Naive thymus-derived CD4-positive, alpha-beta T cell (primary cell): ENCODE measurements at regions not wholly inside any gene's neighbourhood (a gene's known extent, or its start where the extent isn't known, plus 50 kb on each side); places are given as distances from the start of the nearest gene placed in this dataset.

Experiments used
- ATAC-seq: fragments of 150-1000 bp; cut with Tn5 transposase; 2 replicates; pipeline ENCODE4 v1.10.0; 2021; ENCODE audit warnings: mild to moderate bottlenecking, moderate library complexity
- CTCF ChIA-PET: fragments of 350-600 bp; sonication (Branson Sonifier 250); formaldehyde crosslinking; loops from one replicate; lab custom pipeline; 2021; ENCODE audit warnings: antibody characterized with exemption; lab: Charles Lee
- POLR2A ChIA-PET: fragments of 350-600 bp; sonication (Branson Sonifier 250); formaldehyde crosslinking; loops from one replicate; lab custom pipeline; 2021; ENCODE audit warnings: antibody characterized with exemption, inconsistent platforms; lab: Charles Lee
- DNase-seq, 9 donors: peaks; one replicate each; pipeline versions ENCODE4 v3.0.0 to v3.0.0-alpha.2; 2020 to 2022; ENCODE audit warnings: mixed read lengths in 1 of 9
- H3K27ac ChIP-seq: one replicate; pipeline ENCODE4 v1.7.0; 2013; ENCODE audit warnings: mild to moderate bottlenecking, low read depth, low read length, moderate library complexity
- H3K27me3 ChIP-seq, 2 donors: one replicate each; pipeline ENCODE4 v1.7.0; 2013; ENCODE audit warnings: low read length in 2 of 2, mild to moderate bottlenecking in 2 of 2, moderate library complexity in 2 of 2; ENCODE audit not compliant: control insufficient read depth in 2 of 2, insufficient read depth in 2 of 2
- H3K36me3 ChIP-seq, 3 experiments: 1 replicate in 2 of 3; 2 replicates in 1 of 3; pipeline ENCODE4 v1.7.0; 2013; ENCODE audit warnings: low read length in 3 of 3, mild to moderate bottlenecking in 3 of 3, moderate library complexity in 1 of 3; ENCODE audit not compliant: insufficient read depth in 3 of 3, control insufficient read depth in 2 of 3
- H3K4me1 ChIP-seq, 2 donors: one replicate each; pipeline ENCODE4 v1.7.0; 2013; ENCODE audit warnings: low read length in 2 of 2, mild to moderate bottlenecking in 2 of 2, moderate library complexity in 1 of 2; ENCODE audit not compliant: control insufficient read depth in 2 of 2, insufficient read depth in 2 of 2
- H3K4me3 ChIP-seq: 2 replicates; pipeline ENCODE4 v1.7.0; 2013; ENCODE audit warnings: mild to moderate bottlenecking, low read length
- H3K9me3 ChIP-seq, 3 experiments: 1 replicate in 2 of 3; 2 replicates in 1 of 3; pipeline ENCODE4 v1.7.0; 2013; ENCODE audit warnings: low read length in 3 of 3; ENCODE audit not compliant: control insufficient read depth in 2 of 3
- H3K27ac Mint-ChIP-seq, 9 donors: one replicate each; pipeline ENCODE4 v1.8.0; 2020 to 2022; ENCODE audit warnings: mixed read lengths in 9 of 9, mild to moderate bottlenecking in 8 of 9, moderate library complexity in 5 of 9, inconsistent platforms in 2 of 9
- H3K27me3 Mint-ChIP-seq, 5 donors: one replicate each; pipeline ENCODE4 v1.8.0; 2021 to 2022; ENCODE audit warnings: mixed read lengths in 5 of 5, mild to moderate bottlenecking in 1 of 5
- H3K36me3 Mint-ChIP-seq, 5 donors: one replicate each; pipeline ENCODE4 v1.8.0; 2020 to 2022; ENCODE audit warnings: mixed read lengths in 5 of 5, mild to moderate bottlenecking in 3 of 5, inconsistent platforms in 1 of 5
- H3K4me1 Mint-ChIP-seq, 7 donors: one replicate each; pipeline ENCODE4 v1.8.0; 2020 to 2022; ENCODE audit warnings: mixed read lengths in 7 of 7, mild to moderate bottlenecking in 3 of 7, inconsistent platforms in 1 of 7
- H3K4me3 Mint-ChIP-seq, 10 donors: one replicate each; pipeline ENCODE4 v1.8.0; 2020 to 2022; ENCODE audit warnings: mild to moderate bottlenecking in 10 of 10, mixed read lengths in 10 of 10, moderate library complexity in 6 of 10, inconsistent platforms in 2 of 10
- H3K9me3 Mint-ChIP-seq, 11 donors: one replicate each; pipeline ENCODE4 v1.8.0; 2020 to 2022; ENCODE audit warnings: mixed read lengths in 11 of 11, mild to moderate bottlenecking in 4 of 11, inconsistent platforms in 1 of 11, moderate library complexity in 1 of 11
- intact Hi-C, 2 donors: fragments of 100-400 bp; cut with micrococcal nuclease; formaldehyde crosslinking; loops; one replicate each; pipeline ENCODE4 v1.15.1; 2023

GRCh38 chr16:54361246-54361645 lies 74.7 kb upstream of the IRX3 start:
- peaks cover 0 to 1% (median 0%) of the 10 kb centered on the region in 7 donors for H3K4me1 Mint-ChIP-seq
- no peak overlapping the region for H3K4me3 ChIP-seq
- H3K27ac Mint-ChIP-seq, result no peak overlapping the region
- H3K36me3 ChIP-seq, result no peaks in the 10 kb centered on the region
- no peak overlapping the region for H3K27ac ChIP-seq
- no peak overlapping the region for H3K4me3 Mint-ChIP-seq
- no peak for ATAC-seq
- no peaks in the 10 kb centered on the region for H3K36me3 Mint-ChIP-seq
- H3K4me1 ChIP-seq, result no peaks in the 10 kb centered on the region
- H3K9me3 ChIP-seq, result no peaks in the 10 kb centered on the region
- no peaks in the 10 kb centered on the region for H3K27me3 ChIP-seq
- intact Hi-C loops, result no loop called here
- POLR2A ChIA-PET, result no interaction called here
- H3K27me3 Mint-ChIP-seq, result peaks cover 20 to 59% (median 45%) of the 10 kb centered on the region in 5 donors
- no peak for DNase-seq
- CTCF ChIA-PET, result no interaction called here
- peaks cover 0 to 4% (median 0%) of the 10 kb centered on the region in 11 donors for H3K9me3 Mint-ChIP-seq

GRCh38 chr16:54360681-54361080 lies 74.1 kb upstream of the IRX3 start:
- POLR2A ChIA-PET, result no interaction called here

GRCh38 chr16:54359555-54359954 lies 73.0 kb upstream of the IRX3 start:
- ChIA-PET CTCF (no interaction called here), POLR2A (no interaction called here)
- Mint-ChIP-seq H3K4me3 (no peak overlapping the region), H3K4me1 (peaks cover 0 to 1% (median 0%) of the 10 kb centered on the region in 7 donors), H3K27ac (no peak overlapping the region), H3K36me3 (no peaks in the 10 kb centered on the region), H3K9me3 (peaks cover 0 to 13% (median 3%) of the 10 kb centered on the region in 11 donors), H3K27me3 (peaks cover 20 to 59% (median 40%) of the 10 kb centered on the region in 5 donors)
- Histone ChIP-seq H3K9me3 (no peaks in the 10 kb centered on the region), H3K27ac (no peak overlapping the region), H3K4me1 (no peaks in the 10 kb centered on the region), H3K27me3 (no peaks in the 10 kb centered on the region), H3K36me3 (no peaks in the 10 kb centered on the region), H3K4me3 (no peak overlapping the region)
- DNase-seq (no peak), ATAC-seq (no peak)
- intact Hi-C loops, result no loop called here

More at GRCh38 chr16:54360681-54361080, 74.1 kb upstream of the IRX3 start:
- Mint-ChIP-seq H3K4me3 (no peak overlapping the region), H3K4me1 (peaks cover 0 to 1% (median 0%) of the 10 kb centered on the region in 7 donors), H3K27ac (no peak overlapping the region), H3K36me3 (no peaks in the 10 kb centered on the region), H3K27me3 (peaks cover 20 to 64% (median 45%) of the 10 kb centered on the region in 5 donors), H3K9me3 (peaks cover 0 to 4% (median 2%) of the 10 kb centered on the region in 11 donors)
- intact Hi-C loops, result no loop called here
- CTCF ChIA-PET, result no interaction called here
- no peaks in the 10 kb centered on the region for H3K36me3 ChIP-seq
- no peaks in the 10 kb centered on the region for H3K9me3 ChIP-seq
- DNase-seq (no peak), ATAC-seq (no peak)
- no peak overlapping the region for H3K27ac ChIP-seq
- no peaks in the 10 kb centered on the region for H3K4me1 ChIP-seq
- no peak overlapping the region for H3K4me3 ChIP-seq
- no peaks in the 10 kb centered on the region for H3K27me3 ChIP-seq

GRCh38 chr16:54359081-54359480 lies 72.5 kb upstream of the IRX3 start:
- intact Hi-C loops, result no loop called here
- peaks cover 0 to 17% (median 3%) of the 10 kb centered on the region in 11 donors for H3K9me3 Mint-ChIP-seq
- Histone ChIP-seq H3K4me3 (no peak overlapping the region), H3K27me3 (no peaks in the 10 kb centered on the region), H3K36me3 (no peaks in the 10 kb centered on the region), H3K4me1 (no peaks in the 10 kb centered on the region), H3K27ac (no peak overlapping the region), H3K9me3 (no peaks in the 10 kb centered on the region)
- no peak overlapping the region for H3K4me3 Mint-ChIP-seq
- H3K4me1 Mint-ChIP-seq, result peaks cover 0 to 1% (median 0%) of the 10 kb centered on the region in 7 donors
- DNase-seq (no peak), ATAC-seq (no peak)
- ChIA-PET CTCF (no interaction called here), POLR2A (no interaction called here)
- H3K27ac Mint-ChIP-seq, result peak overlapping the region in 1 of 9 donors; percentile 14
- H3K27me3 Mint-ChIP-seq, result peaks cover 20 to 57% (median 38%) of the 10 kb centered on the region in 5 donors
- H3K36me3 Mint-ChIP-seq, result peaks cover 0 to 2% (median 0%) of the 10 kb centered on the region in 5 donors

- Mint-ChIP-seq H3K27me3 (peaks cover 4 to 46% (median 20%) of the 10 kb centered on the region in 5 donors), H3K9me3 (peaks cover 0 to 30% (median 7%) of the 10 kb centered on the region in 11 donors), H3K4me3 (no peak overlapping the region), H3K36me3 (peaks cover 0 to 5% (median 0%) of the 10 kb centered on the region in 5 donors), H3K4me1 (no peaks in the 10 kb centered on the region), H3K27ac (no peak overlapping the region)
- no peak for DNase-seq
- H3K4me1 ChIP-seq, result no peaks in the 10 kb centered on the region
- H3K4me3 ChIP-seq, result no peak overlapping the region
- ChIA-PET POLR2A (no interaction called here), CTCF (no interaction called here)
- ATAC-seq, result no peak
- no peaks in the 10 kb centered on the region for H3K27me3 ChIP-seq
- H3K36me3 ChIP-seq, result no peaks in the 10 kb centered on the region
- H3K27ac ChIP-seq, result no peak overlapping the region
- intact Hi-C loops, result no loop called here
- H3K9me3 ChIP-seq, result no peaks in the 10 kb centered on the region
Measured at GRCh38 chr16:54356391-54356790, 69.8 kb upstream of the IRX3 start.

GRCh38 chr16:54355251-54355650 lies 68.7 kb upstream of the IRX3 start:
- Mint-ChIP-seq H3K4me3 (no peak overlapping the region), H3K27ac (no peak overlapping the region), H3K9me3 (peaks cover 0 to 30% (median 7%) of the 10 kb centered on the region in 11 donors), H3K27me3 (peaks cover 0 to 47% (median 14%) of the 10 kb centered on the region in 5 donors), H3K4me1 (peaks cover 0 to 1% (median 0%) of the 10 kb centered on the region in 7 donors), H3K36me3 (peaks cover 0 to 5% (median 0%) of the 10 kb centered on the region in 5 donors)
- ATAC-seq (no peak), DNase-seq (no peak)
- Histone ChIP-seq H3K27me3 (no peaks in the 10 kb centered on the region), H3K36me3 (no peaks in the 10 kb centered on the region), H3K4me3 (no peak overlapping the region), H3K4me1 (no peaks in the 10 kb centered on the region), H3K9me3 (no peaks in the 10 kb centered on the region), H3K27ac (no peak overlapping the region)
- POLR2A ChIA-PET, result no interaction called here
- intact Hi-C loops, result no loop called here
- CTCF ChIA-PET, result no interaction called here

GRCh38 chr16:54353097-54353496 lies 66.5 kb upstream of the IRX3 start:
- Histone ChIP-seq H3K27ac (no peak overlapping the region), H3K27me3 (no peaks in the 10 kb centered on the region), H3K36me3 (no peaks in the 10 kb centered on the region), H3K4me1 (no peaks in the 10 kb centered on the region), H3K4me3 (no peak overlapping the region), H3K9me3 (no peaks in the 10 kb centered on the region)
- H3K4me3 Mint-ChIP-seq, result no peak overlapping the region
- DNase-seq, result no peak
- POLR2A ChIA-PET, result no interaction called here
- intact Hi-C loops, result no loop called here
- H3K4me1 Mint-ChIP-seq, result peaks cover 0 to 1% (median 0%) of the 10 kb centered on the region in 7 donors
- peaks cover 0 to 46% (median 14%) of the 10 kb centered on the region in 5 donors for H3K27me3 Mint-ChIP-seq
- H3K36me3 Mint-ChIP-seq, result peaks cover 0 to 5% (median 0%) of the 10 kb centered on the region in 5 donors
- CTCF ChIA-PET, result no interaction called here
- no peak for ATAC-seq
- H3K27ac Mint-ChIP-seq, result no peak overlapping the region
- H3K9me3 Mint-ChIP-seq, result peaks cover 0 to 30% (median 5%) of the 10 kb centered on the region in 11 donors
